ENCODE measurements at regions not wholly inside any gene's neighbourhood (a gene's known extent, or its start where the extent isn't known, plus 50 kb on each side); places are given as distances from the start of the nearest gene placed in this dataset.

- TF ChIP-seq CHD4 (IDR thresholded peaks at IDR 0.05) (no peak), MXI1 (IDR thresholded peaks at IDR 0.05; ENCODE audit: low read depth, low read length) (no peak), POLR2AphosphoS5 (IDR thresholded peaks at IDR 0.05; ENCODE audit: low read length) (no peak), RAD21 (IDR thresholded peaks at IDR 0.05; ENCODE audit: insufficient read depth, low read depth, low read length) (no peak), E2F4 (IDR thresholded peaks at IDR 0.05; ENCODE audit: low read depth, low read length) (no peak), CTCF (IDR thresholded peaks at IDR 0.05 in 2 of 3, conservative IDR thresholded peaks at IDR 0.05 in 1 of 3; ENCODE audit: control insufficient read depth in 2 of 3, extremely low read depth in 1 of 3, insufficient read depth in 1 of 3, low read depth in 3 of 3, low read length in 3 of 3) (no peak), ATF7 (IDR thresholded peaks at IDR 0.05; ENCODE audit: low read depth) (no peak), USF2 (IDR thresholded peaks at IDR 0.05; ENCODE audit: borderline replicate concordance, low read depth, low read length) (no peak), EZH2 (IDR thresholded peaks at IDR 0.05; ENCODE audit: borderline replicate concordance, control insufficient read depth, low read depth, low read length) (no peak), RCOR1 (conservative IDR thresholded peaks at IDR 0.05; ENCODE audit: low read depth, low read length) (no peak), SIX5 (IDR thresholded peaks at IDR 0.05; ENCODE audit: low read depth, low read length, severe bottlenecking) (no peak)
Measured at GRCh38 chr2:116250376-116250775, 1564.1 kb upstream of the DDX18 start.

Data from GM12878 (cell line).